Mesendoderm (in vitro differentiated cells): ENCODE measurements at regions not wholly inside any gene's neighbourhood (a gene's known extent, or its start where the extent isn't known, plus 50 kb on each side); places are given as distances from the start of the nearest gene placed in this dataset.

Experiments
- DNase-seq: peaks from one replicate; pipeline ENCODE4 v3.0.0; 2013
- H2AK5ac ChIP-seq: 2 replicates; pipeline ENCODE4 v1.6.1; 2013; ENCODE audit warnings: low read length, inconsistent platforms
- H2BK120ac ChIP-seq: 2 replicates; pipeline ENCODE4 v1.6.1; 2013; ENCODE audit warnings: low read depth, mild to moderate bottlenecking, low read length, moderate library complexity, mixed read lengths
- H2BK15ac ChIP-seq: replicated peaks from 2 replicates; pipeline ENCODE4 v1.6.1; 2013; ENCODE audit warnings: low read depth, mild to moderate bottlenecking, moderate library complexity
- H2BK5ac ChIP-seq: 2 replicates; pipeline ENCODE4 v1.6.1; 2013; ENCODE audit warnings: low read length, inconsistent platforms
- H3K18ac ChIP-seq: 2 replicates; pipeline ENCODE4 v1.6.1; 2013; ENCODE audit warnings: mild to moderate bottlenecking, low read length, mixed read lengths
- H3K23ac ChIP-seq: one replicate; pipeline ENCODE4 v1.6.1; 2013; ENCODE audit warnings: low read length
- H3K27ac ChIP-seq: 2 replicates; pipeline ENCODE4 v1.5.1; 2013; ENCODE audit warnings: low read depth, mild to moderate bottlenecking, inconsistent platforms, low read length, moderate library complexity
- H3K27me3 ChIP-seq: 2 replicates; pipeline ENCODE4 v1.6.1; 2013; ENCODE audit warnings: low read length, control low read depth, mild to moderate bottlenecking, inconsistent platforms; ENCODE audit not compliant: insufficient read depth, poor library complexity
- H3K36me3 ChIP-seq: 2 replicates; pipeline ENCODE4 v1.6.1; 2013; ENCODE audit warnings: low read length, inconsistent platforms; ENCODE audit not compliant: control insufficient read depth, insufficient read depth
- H3K4ac ChIP-seq: one replicate; pipeline ENCODE4 v1.6.1; 2013; ENCODE audit warnings: low read depth, mild to moderate bottlenecking, low read length, moderate library complexity
- H3K4me1 ChIP-seq: 2 replicates; pipeline ENCODE4 v1.6.1; 2013; ENCODE audit warnings: low read depth, low read length, inconsistent platforms; ENCODE audit not compliant: control insufficient read depth
- H3K4me2 ChIP-seq: 2 replicates; pipeline ENCODE4 v1.6.1; 2013; ENCODE audit warnings: low read length
- H3K4me3 ChIP-seq: 2 replicates; pipeline ENCODE4 v1.5.1; 2013; ENCODE audit warnings: mild to moderate bottlenecking, low read length
- H3K56ac ChIP-seq: one replicate; pipeline ENCODE4 v1.6.1; 2013; ENCODE audit warnings: low read length
- H3K79me1 ChIP-seq: 2 replicates; pipeline ENCODE4 v1.6.1; 2013; ENCODE audit warnings: low read length, inconsistent platforms
- H3K79me2 ChIP-seq: 2 replicates; pipeline ENCODE4 v1.6.1; 2013; ENCODE audit warnings: mild to moderate bottlenecking, low read length; ENCODE audit not compliant: control insufficient read depth, insufficient read depth
- H3K9ac ChIP-seq: 2 replicates; pipeline ENCODE4 v1.6.1; 2013; ENCODE audit warnings: low read length, inconsistent platforms
- H4K5ac ChIP-seq: one replicate; pipeline ENCODE4 v1.6.1; 2013; ENCODE audit warnings: low read length
- H4K8ac ChIP-seq: one replicate; pipeline ENCODE4 v1.6.1; 2013; ENCODE audit warnings: low read depth, mild to moderate bottlenecking, control low read depth, low read length, moderate library complexity
- WGBS: extraction: QIAGEN DNeasy Blood & Tissue Kit; methylation state at CpG from one replicate; pipeline ENCODE4 v1.1.7; 2013; ENCODE audit warnings: low lambda C conversion rate, missing lambda C conversion rate; ENCODE audit not compliant: insufficient coverage; ENCODE audit errors: extremely low coverage; 5-methylcytosine and 5-hydroxymethylcytosine counted together

DNA sequence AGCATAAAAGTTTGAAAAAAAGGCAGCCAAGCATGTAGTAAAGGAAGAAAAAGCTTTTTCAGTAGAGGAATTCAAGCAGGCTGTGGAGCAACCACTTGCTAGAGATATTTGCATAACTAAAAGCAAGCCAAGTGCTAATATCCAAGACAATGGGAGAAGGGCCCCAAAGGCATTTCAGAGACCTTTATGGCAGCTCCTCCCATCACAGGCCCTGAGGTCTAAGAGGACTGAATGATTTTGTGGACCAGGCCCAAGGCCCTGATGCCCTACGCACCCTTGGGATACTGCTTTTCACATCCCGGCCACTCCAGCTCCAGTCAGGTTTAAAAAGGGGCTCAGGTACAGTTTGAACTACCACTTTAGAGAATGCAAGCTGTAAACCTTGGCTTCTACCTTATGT lies 261.7 kb upstream of the SEMA3C start:
- H3K4ac ChIP-seq, result no peak overlapping the region
- H3K4me2 ChIP-seq, result no peak overlapping the region
- no peak overlapping the region for H3K18ac ChIP-seq
- H3K4me1 ChIP-seq, result no peaks in the 10 kb centered on the region
- no peak overlapping the region for H3K27ac ChIP-seq
- no peak overlapping the region for H2BK120ac ChIP-seq
- no CpG with 5 or more reads among the region's 2 CpGs for WGBS
- no peak overlapping the region for H4K5ac ChIP-seq
- H3K56ac ChIP-seq, result no peak overlapping the region
- H3K9ac ChIP-seq, result no peak overlapping the region
- DNase-seq, result peak; percentile 6
- no peak overlapping the region for H3K4me3 ChIP-seq
- no peak overlapping the region for H2BK15ac ChIP-seq
- no peak overlapping the region for H2AK5ac ChIP-seq
- no peak overlapping the region for H3K23ac ChIP-seq
- H4K8ac ChIP-seq, result no peak overlapping the region
- no peaks in the 10 kb centered on the region for H3K79me2 ChIP-seq
- no peaks in the 10 kb centered on the region for H3K79me1 ChIP-seq
- no peaks in the 10 kb centered on the region for H3K36me3 ChIP-seq
- H2BK5ac ChIP-seq, result no peak overlapping the region
- no peaks in the 10 kb centered on the region for H3K27me3 ChIP-seq

DNA sequence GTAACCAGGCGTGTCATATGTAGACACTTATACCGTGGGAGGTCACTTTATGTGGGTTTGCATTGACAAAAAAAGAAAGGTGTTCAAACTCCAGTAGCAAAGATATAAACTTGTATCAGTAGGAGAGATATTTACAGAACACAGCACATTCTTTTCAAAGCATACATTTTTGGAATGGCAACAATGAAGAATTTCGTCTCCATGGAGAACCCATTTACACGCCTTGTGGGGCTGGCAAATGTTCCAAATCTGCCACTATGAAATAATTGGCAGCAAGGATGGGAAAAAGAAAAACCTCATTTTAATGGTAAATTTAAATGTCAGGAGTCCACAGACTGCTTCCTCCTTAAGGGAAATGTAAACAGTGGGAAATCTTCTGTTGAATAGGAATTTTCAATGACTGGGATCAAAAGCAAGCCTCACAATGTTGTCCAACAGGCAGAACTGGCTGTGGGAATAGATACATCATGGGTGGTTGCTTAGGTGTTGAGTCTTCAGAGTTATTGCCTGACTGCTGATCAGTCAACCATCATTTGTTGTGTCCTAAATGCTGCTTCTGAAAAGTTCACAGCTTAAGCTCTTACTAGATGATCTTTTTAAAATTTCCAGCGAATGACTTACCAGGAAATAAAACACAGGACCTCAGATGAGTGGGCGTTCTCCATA lies 256.6 kb upstream of the SEMA3C start:
- DNase-seq, result peak; percentile 6
- H3K27ac ChIP-seq, result no peak overlapping the region
- H2AK5ac ChIP-seq, result no peak overlapping the region
- no peaks in the 10 kb centered on the region for H3K27me3 ChIP-seq
- no peaks in the 10 kb centered on the region for H3K79me1 ChIP-seq
- H2BK15ac ChIP-seq, result no peak overlapping the region
- H3K18ac ChIP-seq, result no peak overlapping the region
- H4K5ac ChIP-seq, result no peak overlapping the region
- no peak overlapping the region for H2BK5ac ChIP-seq
- no peaks in the 10 kb centered on the region for H3K36me3 ChIP-seq
- H3K9ac ChIP-seq, result no peak overlapping the region
- no CpG with 5 or more reads among the region's 6 CpGs for WGBS
- no peak overlapping the region for H2BK120ac ChIP-seq
- no peaks in the 10 kb centered on the region for H3K79me2 ChIP-seq
- no peak overlapping the region for H3K4ac ChIP-seq
- no peak overlapping the region for H3K56ac ChIP-seq
- H3K4me2 ChIP-seq, result no peak overlapping the region
- H3K23ac ChIP-seq, result no peak overlapping the region
- peaks cover 1% of the 10 kb centered on the region for H3K4me1 ChIP-seq
- no peak overlapping the region for H4K8ac ChIP-seq
- no peak overlapping the region for H3K4me3 ChIP-seq

GRCh38 chr7:81173766-81174281 lies 255.0 kb upstream of the SEMA3C start:
- peaks cover 1% of the 10 kb centered on the region for H3K4me1 ChIP-seq
- no peaks in the 10 kb centered on the region for H3K79me1 ChIP-seq
- H3K27ac ChIP-seq, result no peak overlapping the region
- H3K9ac ChIP-seq, result no peak overlapping the region
- H2AK5ac ChIP-seq, result no peak overlapping the region
- DNase-seq, result no peak
- H3K23ac ChIP-seq, result no peak overlapping the region
- WGBS, result no CpG with 5 or more reads among the region's 7 CpGs
- no peak overlapping the region for H3K4ac ChIP-seq
- no peak overlapping the region for H2BK120ac ChIP-seq
- H2BK5ac ChIP-seq, result no peak overlapping the region
- H3K18ac ChIP-seq, result no peak overlapping the region
- no peak overlapping the region for H3K4me2 ChIP-seq
- H4K8ac ChIP-seq, result no peak overlapping the region
- H2BK15ac ChIP-seq, result no peak overlapping the region
- H3K27me3 ChIP-seq, result no peaks in the 10 kb centered on the region
- no peaks in the 10 kb centered on the region for H3K36me3 ChIP-seq
- H4K5ac ChIP-seq, result no peak overlapping the region
- H3K56ac ChIP-seq, result no peak overlapping the region
- no peak overlapping the region for H3K4me3 ChIP-seq
- no peaks in the 10 kb centered on the region for H3K79me2 ChIP-seq

DNA sequence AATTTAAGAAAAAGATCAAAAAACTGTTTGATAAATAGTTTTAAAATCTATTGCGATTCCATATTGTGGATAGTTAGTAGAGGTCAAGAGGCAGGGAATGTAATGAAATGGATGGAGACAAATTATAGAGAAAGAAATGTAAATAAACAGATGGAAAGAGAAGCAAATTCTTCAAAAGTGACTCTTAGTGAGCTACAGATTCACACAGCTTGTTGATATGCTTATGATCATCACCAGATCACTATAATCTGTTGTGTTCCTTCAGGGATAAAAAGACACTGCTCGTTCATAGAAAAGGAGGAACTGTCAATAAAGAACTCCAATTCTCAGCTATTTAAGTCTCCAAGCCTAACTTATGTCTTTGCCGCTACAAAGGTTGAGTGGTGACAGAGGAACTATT lies 251.4 kb upstream of the SEMA3C start:
- no peak overlapping the region for H3K56ac ChIP-seq
- no peak overlapping the region for H3K4me2 ChIP-seq
- no peaks in the 10 kb centered on the region for H3K79me1 ChIP-seq
- no peaks in the 10 kb centered on the region for H3K36me3 ChIP-seq
- H3K79me2 ChIP-seq, result no peaks in the 10 kb centered on the region
- no peak overlapping the region for H3K27ac ChIP-seq
- no peak overlapping the region for H2BK15ac ChIP-seq
- no peak overlapping the region for H3K9ac ChIP-seq
- H3K18ac ChIP-seq, result no peak overlapping the region
- no peak for DNase-seq
- H3K4ac ChIP-seq, result no peak overlapping the region
- no peak overlapping the region for H2BK5ac ChIP-seq
- no peaks in the 10 kb centered on the region for H3K4me1 ChIP-seq
- no peak overlapping the region for H4K8ac ChIP-seq
- H3K4me3 ChIP-seq, result no peak overlapping the region
- H2AK5ac ChIP-seq, result no peak overlapping the region
- WGBS, result no CpG with 5 or more reads among the region's 3 CpGs
- H2BK120ac ChIP-seq, result no peak overlapping the region
- no peaks in the 10 kb centered on the region for H3K27me3 ChIP-seq
- H4K5ac ChIP-seq, result no peak overlapping the region
- no peak overlapping the region for H3K23ac ChIP-seq

DNA sequence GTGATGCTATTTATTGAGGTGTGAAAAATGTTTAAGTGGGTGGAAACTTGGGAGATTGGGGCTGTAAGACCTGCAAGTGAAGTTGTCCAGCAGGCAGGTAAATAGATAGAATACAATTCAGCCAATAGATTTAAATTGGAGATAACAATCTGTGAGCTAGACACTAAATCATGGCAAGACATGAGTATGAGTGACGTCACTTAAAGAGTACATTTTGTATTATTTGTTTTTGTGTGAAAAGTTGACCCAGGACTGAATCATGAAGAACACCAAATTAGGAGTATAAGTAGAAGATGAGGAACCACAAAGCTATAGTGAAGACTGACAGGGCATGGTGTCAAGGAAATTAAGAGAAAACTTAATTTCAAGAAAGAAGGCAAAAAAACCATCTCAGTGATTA lies 249.1 kb upstream of the SEMA3C start:
- Histone ChIP-seq H4K8ac (no peak overlapping the region), H3K23ac (no peak overlapping the region), H3K79me1 (no peaks in the 10 kb centered on the region), H4K5ac (no peak overlapping the region), H2BK5ac (no peak overlapping the region), H3K27ac (no peak overlapping the region), H3K56ac (no peak overlapping the region), H2BK120ac (no peak overlapping the region), H3K4me1 (no peaks in the 10 kb centered on the region), H3K4ac (no peak overlapping the region), H3K18ac (no peak overlapping the region), H3K4me2 (no peak overlapping the region), H3K4me3 (no peak overlapping the region), H3K27me3 (no peaks in the 10 kb centered on the region), H2BK15ac (no peak overlapping the region), H2AK5ac (no peak overlapping the region), H3K9ac (no peak overlapping the region), H3K36me3 (no peaks in the 10 kb centered on the region), H3K79me2 (no peaks in the 10 kb centered on the region)
- no CpG with 5 or more reads among the region's 1 CpG for WGBS
- DNase-seq, result no peak

GRCh38 chr7:81165070-81165469 lies 246.2 kb upstream of the SEMA3C start:
- Histone ChIP-seq H4K8ac (no peak overlapping the region), H2BK5ac (no peak overlapping the region), H3K9ac (no peak overlapping the region), H3K18ac (no peak overlapping the region), H3K79me1 (no peaks in the 10 kb centered on the region), H3K4me2 (no peak overlapping the region), H3K79me2 (no peaks in the 10 kb centered on the region), H3K36me3 (no peaks in the 10 kb centered on the region), H2AK5ac (no peak overlapping the region), H3K27me3 (no peaks in the 10 kb centered on the region), H3K27ac (no peak overlapping the region), H2BK15ac (no peak overlapping the region), H3K4me3 (no peak overlapping the region), H3K4me1 (no peaks in the 10 kb centered on the region), H2BK120ac (no peak overlapping the region), H3K4ac (no peak overlapping the region), H4K5ac (no peak overlapping the region), H3K56ac (no peak overlapping the region), H3K23ac (no peak overlapping the region)
- no CpG with 5 or more reads among the region's 4 CpGs for WGBS
- DNase-seq, result no peak
